SK-N-MC (cell line): ENCODE measurements at regions not wholly inside any gene's neighbourhood (a gene's known extent, or its start where the extent isn't known, plus 50 kb on each side); places are given as distances from the start of the nearest gene placed in this dataset.

Experiments
- DNase-seq: peaks from one replicate; pipeline ENCODE4 v3.0.0-alpha.2; 2011; ENCODE audit warnings: low read depth, low spot score
- H3K27ac ChIP-seq: fragments of 200-600 bp; sonication (generic); 2 replicates; pipeline ENCODE4 v1.5.1; 2016; ENCODE audit warnings: mixed run types
- H3K36me3 ChIP-seq: fragments of 200-600 bp; sonication (generic); 2 replicates; pipeline ENCODE4 v1.6.1; 2017; ENCODE audit warnings: antibody characterized with exemption, low read length, mixed read lengths; ENCODE audit not compliant: insufficient read depth
- H3K4me3 ChIP-seq: fragments of 200-600 bp; sonication (generic); 2 replicates; pipeline ENCODE4 v1.5.1; 2016
- H3K9ac ChIP-seq: fragments of 200-600 bp; sonication (generic); 2 replicates; pipeline ENCODE4 v1.8.0; 2017; ENCODE audit warnings: mixed run types, mixed read lengths; ENCODE audit not compliant: insufficient read length
- H3K9me3 ChIP-seq: fragments of 200-600 bp; sonication (generic); 2 replicates; pipeline ENCODE4 v1.6.1; 2017; ENCODE audit warnings: low read depth, mild to moderate bottlenecking, antibody characterized with exemption, low read length, moderate library complexity, mixed read lengths
- EZH2 ChIP-seq: fragments of 200-600 bp; sonication (generic); IDR thresholded peaks from one replicate; pipeline ENCODE4 v1.6.1; 2017; ENCODE audit warnings: antibody characterized with exemption
- FOXP2 ChIP-seq: optimal IDR thresholded peaks from 2 replicates; pipeline ENCODE3; 2011; ENCODE audit warnings: mild to moderate bottlenecking, moderate library complexity; ENCODE audit not compliant: insufficient read depth; ENCODE audit errors: extremely low read length, control extremely low read depth
- POLR2AphosphoS5 ChIP-seq: IDR thresholded peaks from 2 replicates; pipeline ENCODE4 v1.6.1; 2012; ENCODE audit warnings: mild to moderate bottlenecking, low read depth, low read length, borderline replicate concordance

DNA sequence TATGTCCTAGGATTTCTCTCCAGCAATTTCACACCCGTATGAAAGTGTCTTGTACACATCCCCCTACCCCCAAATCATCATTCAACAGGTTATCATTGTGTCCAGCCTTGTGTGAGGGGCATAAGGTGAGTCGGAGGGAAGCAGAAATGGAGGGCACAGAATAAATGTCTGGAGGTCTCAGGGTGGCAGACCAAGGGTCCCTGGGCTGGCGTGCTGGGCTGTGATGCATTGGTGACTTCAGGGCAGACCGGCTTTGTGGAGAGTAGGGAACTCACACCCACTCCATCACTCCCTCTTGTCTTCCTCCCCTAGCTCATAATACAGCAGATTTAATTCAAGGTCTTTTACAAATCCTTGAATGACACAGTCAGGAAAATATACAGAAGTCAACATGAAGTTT lies 191.7 kb upstream of the PMEPA1 start:
- H3K9ac ChIP-seq: no peak overlapping the region
- H3K27ac ChIP-seq: no peak overlapping the region
- no peak overlapping the region for H3K4me3 ChIP-seq
- H3K36me3 ChIP-seq: no peaks in the 10 kb centered on the region
- TF ChIP-seq FOXP2 (no peak), EZH2 (no peak), POLR2AphosphoS5 (no peak)
- H3K9me3 ChIP-seq: no peaks in the 10 kb centered on the region
- DNase-seq: no peak

DNA sequence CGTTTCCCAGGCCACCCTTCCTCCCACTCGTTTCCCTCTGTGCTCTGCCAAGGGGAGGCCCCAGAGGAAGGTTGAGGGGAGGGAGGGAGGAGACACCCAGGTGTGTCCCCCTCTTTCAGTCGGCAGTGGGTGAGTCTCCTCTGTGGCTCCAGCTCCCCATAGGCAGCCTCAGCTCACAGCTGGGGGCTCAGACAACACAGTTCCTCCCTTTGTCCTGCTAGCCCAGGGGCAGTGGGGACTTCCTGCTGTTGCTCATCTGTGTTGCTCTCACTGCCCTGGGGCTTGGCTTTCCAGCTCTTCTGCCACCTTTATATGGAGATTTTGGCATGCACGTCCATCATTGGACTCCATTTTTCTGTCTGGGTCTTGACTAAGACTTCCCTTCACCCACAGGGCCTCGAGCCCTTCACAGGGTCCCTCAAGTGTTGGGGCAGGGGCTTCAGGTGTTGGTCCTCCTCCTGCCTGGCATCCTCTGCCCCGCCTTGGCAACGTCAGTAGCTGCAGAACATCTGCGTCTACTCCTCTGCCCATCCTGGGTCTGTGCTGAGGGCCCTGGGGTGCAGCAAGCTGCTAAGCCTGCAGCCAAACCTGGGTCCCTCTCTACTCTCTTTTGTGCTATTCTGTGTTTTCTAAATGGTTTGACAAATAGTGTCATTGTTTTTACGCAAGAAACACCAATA lies 190.6 kb upstream of the PMEPA1 start:
- H3K9me3 ChIP-seq: no peaks in the 10 kb centered on the region
- no peak overlapping the region for H3K27ac ChIP-seq
- TF ChIP-seq EZH2: no peak
- TF ChIP-seq POLR2AphosphoS5: no peak
- TF ChIP-seq FOXP2: no peak
- no peak overlapping the region for H3K9ac ChIP-seq
- no peaks in the 10 kb centered on the region for H3K36me3 ChIP-seq
- no peak overlapping the region for H3K4me3 ChIP-seq
- DNase-seq: no peak

DNA sequence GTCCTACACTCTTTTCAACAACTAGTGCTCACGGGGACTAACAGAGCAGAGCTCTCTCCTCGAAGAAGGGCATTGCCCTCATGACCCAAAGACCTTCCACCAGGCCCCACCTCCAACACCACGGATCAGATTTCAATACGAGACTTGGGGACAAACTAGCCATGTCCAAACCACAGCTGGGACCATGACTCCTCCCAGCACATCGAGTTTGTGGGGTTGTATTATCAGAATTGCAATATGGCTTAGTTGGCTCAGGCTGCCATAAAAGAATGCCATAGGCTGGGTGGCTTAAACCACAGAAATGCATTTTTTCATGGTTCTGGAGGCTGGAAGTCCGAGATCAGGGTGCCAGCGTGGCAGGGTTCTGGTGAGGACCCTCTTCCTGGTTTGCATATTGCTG lies 189.7 kb upstream of the PMEPA1 start:
- no peak for DNase-seq
- TF ChIP-seq FOXP2 (no peak), POLR2AphosphoS5 (no peak), EZH2 (no peak)
- H3K9ac ChIP-seq: no peak overlapping the region

DNA sequence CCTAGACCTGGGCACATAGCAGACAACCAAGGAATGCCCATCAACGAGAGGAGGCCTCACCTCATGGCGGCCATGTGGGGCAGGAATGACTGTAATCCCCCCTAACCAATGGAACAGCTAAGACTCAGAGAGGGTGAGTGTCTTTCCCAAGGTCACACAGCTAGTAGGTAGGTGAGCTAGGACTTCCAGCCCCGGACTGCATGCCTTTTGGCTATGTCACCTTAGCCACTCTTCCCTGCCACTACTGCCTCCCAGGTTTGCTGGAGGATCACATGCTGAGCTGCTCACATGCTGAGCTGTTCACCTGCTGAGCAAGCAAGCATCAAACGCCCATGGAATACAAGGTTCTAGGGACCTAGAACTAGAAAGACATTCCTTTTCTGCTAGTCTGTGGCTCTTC lies 188.5 kb upstream of the PMEPA1 start:
- Histone ChIP-seq H3K36me3 (no peaks in the 10 kb centered on the region), H3K9ac (no peak overlapping the region), H3K27ac (no peak overlapping the region), H3K4me3 (no peak overlapping the region), H3K9me3 (no peaks in the 10 kb centered on the region)
- TF ChIP-seq POLR2AphosphoS5: no peak
- no peak for TF ChIP-seq EZH2
- TF ChIP-seq FOXP2: no peak
- no peak for DNase-seq

More for the DNA sequence above, 189.7 kb upstream of the PMEPA1 start:
- no peaks in the 10 kb centered on the region for H3K36me3 ChIP-seq
- H3K4me3 ChIP-seq: no peak overlapping the region
- H3K27ac ChIP-seq: no peak overlapping the region
- H3K9me3 ChIP-seq: no peaks in the 10 kb centered on the region

DNA sequence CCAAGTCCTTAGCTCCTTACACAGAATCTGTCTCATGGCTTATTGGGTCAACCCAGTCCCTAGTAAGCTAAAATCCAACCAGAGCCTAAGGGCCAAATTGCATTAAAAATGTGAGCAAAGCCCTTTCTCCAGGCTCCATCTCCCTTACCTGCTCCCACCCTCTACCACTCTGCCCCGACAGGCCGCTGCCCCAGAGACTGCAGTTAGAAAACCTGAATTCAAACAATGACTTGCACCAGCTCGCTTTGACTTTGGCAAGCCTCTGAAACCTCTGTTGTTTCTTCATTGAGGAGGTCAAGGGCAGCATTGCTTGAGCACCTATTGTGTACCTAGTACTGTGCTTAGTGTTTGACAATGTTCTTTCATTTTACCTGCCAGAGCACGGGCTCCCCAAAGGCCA lies 188.1 kb upstream of the PMEPA1 start:
- no peaks in the 10 kb centered on the region for H3K36me3 ChIP-seq

DNA sequence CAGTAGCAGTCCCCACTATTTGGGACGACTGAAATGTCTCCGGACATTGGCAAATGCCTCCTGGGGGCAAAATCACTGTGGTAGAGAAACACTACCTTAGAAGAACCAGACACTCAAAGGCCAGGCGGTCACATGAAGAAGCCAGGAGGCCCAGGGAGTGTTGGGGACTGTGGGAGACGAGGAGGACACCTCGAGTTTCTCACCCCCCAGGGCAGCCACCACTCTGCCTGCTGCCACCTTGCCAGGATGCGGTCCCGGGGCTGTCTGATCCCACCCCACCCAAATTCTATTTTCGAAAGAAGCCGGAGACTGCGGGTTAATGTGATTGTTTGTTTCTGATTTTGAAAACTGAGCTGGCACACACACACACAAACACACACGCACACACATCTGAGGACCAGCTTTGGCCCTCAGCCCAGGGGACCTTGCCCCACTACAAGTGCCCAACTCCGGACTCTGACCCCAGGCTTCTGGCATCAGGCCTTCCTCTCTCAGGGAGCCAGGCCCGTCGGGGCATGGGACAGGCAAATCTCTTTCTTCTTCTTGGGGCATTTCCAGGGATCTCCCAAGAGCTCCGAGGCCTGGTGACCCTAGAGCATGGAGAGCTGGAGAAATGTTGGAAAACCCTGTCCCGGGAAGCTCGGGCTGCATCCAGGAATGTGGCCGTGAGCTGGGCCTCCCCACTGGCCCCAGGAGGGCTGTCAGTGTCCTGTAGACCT lies 187.5 kb upstream of the PMEPA1 start:
- no peaks in the 10 kb centered on the region for H3K9me3 ChIP-seq
- no peak overlapping the region for H3K9ac ChIP-seq
- H3K27ac ChIP-seq: no peak overlapping the region
- H3K36me3 ChIP-seq: no peaks in the 10 kb centered on the region
- no peak overlapping the region for H3K4me3 ChIP-seq
- no peak for TF ChIP-seq FOXP2
- no peak for TF ChIP-seq EZH2
- TF ChIP-seq POLR2AphosphoS5: no peak
- DNase-seq: no peak

More for the DNA sequence above, 188.1 kb upstream of the PMEPA1 start:
- Histone ChIP-seq H3K9ac (no peak overlapping the region), H3K4me3 (no peak overlapping the region), H3K27ac (no peak overlapping the region), H3K9me3 (no peaks in the 10 kb centered on the region)
- DNase-seq: no peak
- TF ChIP-seq FOXP2: no peak
- no peak for TF ChIP-seq POLR2AphosphoS5

DNA sequence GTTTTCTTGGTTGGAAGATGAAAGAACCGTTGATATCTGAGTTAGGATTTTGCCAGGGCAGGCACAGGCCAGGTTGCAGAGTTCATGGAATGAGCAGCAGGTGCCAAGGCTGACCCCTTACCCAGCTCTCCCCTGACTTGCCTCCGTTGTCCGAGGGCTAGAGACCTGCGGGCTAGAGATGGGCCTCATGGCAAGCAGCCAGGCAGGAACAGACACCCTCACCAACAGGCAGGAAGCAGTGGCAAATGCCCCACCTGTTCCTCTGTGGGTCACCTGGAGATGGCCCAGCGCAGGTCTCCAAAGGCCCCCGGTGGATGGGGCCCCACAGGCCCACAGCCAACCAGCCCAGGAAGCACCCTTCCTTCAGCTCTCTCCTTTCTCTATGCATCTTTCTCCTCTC lies 186.7 kb upstream of the PMEPA1 start:
- TF ChIP-seq EZH2 (no peak), POLR2AphosphoS5 (no peak), FOXP2 (no peak)
- H3K9me3 ChIP-seq: no peaks in the 10 kb centered on the region
- H3K27ac ChIP-seq: no peak overlapping the region
- no peak for DNase-seq
- no peaks in the 10 kb centered on the region for H3K36me3 ChIP-seq
- no peak overlapping the region for H3K4me3 ChIP-seq
- no peak overlapping the region for H3K9ac ChIP-seq

DNA sequence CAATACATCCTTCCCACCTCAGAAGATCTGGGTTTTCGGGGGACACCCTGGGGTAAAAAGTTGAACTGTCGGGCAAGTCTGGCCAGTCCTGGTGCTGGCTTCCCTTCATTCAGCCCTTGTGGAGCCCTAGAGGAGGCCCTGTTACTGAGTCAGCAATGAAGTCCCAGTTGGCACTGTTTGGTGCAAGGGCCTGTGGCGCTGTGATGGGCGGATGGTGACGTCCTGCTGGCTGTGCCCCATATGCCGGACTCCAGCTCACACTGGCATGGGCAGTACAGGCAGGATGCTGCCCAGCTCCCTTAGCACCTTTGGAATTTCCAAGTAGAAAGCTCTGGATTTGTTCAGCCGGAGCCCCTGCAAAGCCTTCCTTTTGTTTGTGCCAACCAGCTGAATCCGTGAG lies 186.2 kb upstream of the PMEPA1 start:
- H3K4me3 ChIP-seq: no peak overlapping the region
- TF ChIP-seq EZH2: no peak
- TF ChIP-seq POLR2AphosphoS5: no peak
- H3K9me3 ChIP-seq: no peaks in the 10 kb centered on the region
- no peak overlapping the region for H3K27ac ChIP-seq
- no peaks in the 10 kb centered on the region for H3K36me3 ChIP-seq
- DNase-seq: no peak
- H3K9ac ChIP-seq: no peak overlapping the region
